Mesendoderm (in vitro differentiated cells): ENCODE measurements at regions not wholly inside any gene's neighbourhood (a gene's known extent, or its start where the extent isn't known, plus 50 kb on each side); places are given as distances from the start of the nearest gene placed in this dataset.
A peak's percentile ranks its signal among the peaks of the same experiment; 100 is the strongest.

Experiments
- DNase-seq: peaks from one replicate; pipeline ENCODE4 v3.0.0; 2013
- H2AK5ac ChIP-seq: 2 replicates; pipeline ENCODE4 v1.6.1; 2013; ENCODE audit warnings: low read length, inconsistent platforms
- H2BK120ac ChIP-seq: 2 replicates; pipeline ENCODE4 v1.6.1; 2013; ENCODE audit warnings: low read depth, mild to moderate bottlenecking, low read length, moderate library complexity, mixed read lengths
- H2BK15ac ChIP-seq: replicated peaks from 2 replicates; pipeline ENCODE4 v1.6.1; 2013; ENCODE audit warnings: low read depth, mild to moderate bottlenecking, moderate library complexity
- H2BK5ac ChIP-seq: 2 replicates; pipeline ENCODE4 v1.6.1; 2013; ENCODE audit warnings: low read length, inconsistent platforms
- H3K18ac ChIP-seq: 2 replicates; pipeline ENCODE4 v1.6.1; 2013; ENCODE audit warnings: mild to moderate bottlenecking, low read length, mixed read lengths
- H3K23ac ChIP-seq: one replicate; pipeline ENCODE4 v1.6.1; 2013; ENCODE audit warnings: low read length
- H3K27ac ChIP-seq: 2 replicates; pipeline ENCODE4 v1.5.1; 2013; ENCODE audit warnings: low read depth, mild to moderate bottlenecking, inconsistent platforms, low read length, moderate library complexity
- H3K27me3 ChIP-seq: 2 replicates; pipeline ENCODE4 v1.6.1; 2013; ENCODE audit warnings: low read length, control low read depth, mild to moderate bottlenecking, inconsistent platforms; ENCODE audit not compliant: insufficient read depth, poor library complexity
- H3K36me3 ChIP-seq: 2 replicates; pipeline ENCODE4 v1.6.1; 2013; ENCODE audit warnings: low read length, inconsistent platforms; ENCODE audit not compliant: control insufficient read depth, insufficient read depth
- H3K4ac ChIP-seq: one replicate; pipeline ENCODE4 v1.6.1; 2013; ENCODE audit warnings: low read depth, mild to moderate bottlenecking, low read length, moderate library complexity
- H3K4me1 ChIP-seq: 2 replicates; pipeline ENCODE4 v1.6.1; 2013; ENCODE audit warnings: low read depth, low read length, inconsistent platforms; ENCODE audit not compliant: control insufficient read depth
- H3K4me2 ChIP-seq: 2 replicates; pipeline ENCODE4 v1.6.1; 2013; ENCODE audit warnings: low read length
- H3K4me3 ChIP-seq: 2 replicates; pipeline ENCODE4 v1.5.1; 2013; ENCODE audit warnings: mild to moderate bottlenecking, low read length
- H3K56ac ChIP-seq: one replicate; pipeline ENCODE4 v1.6.1; 2013; ENCODE audit warnings: low read length
- H3K79me1 ChIP-seq: 2 replicates; pipeline ENCODE4 v1.6.1; 2013; ENCODE audit warnings: low read length, inconsistent platforms
- H3K79me2 ChIP-seq: 2 replicates; pipeline ENCODE4 v1.6.1; 2013; ENCODE audit warnings: mild to moderate bottlenecking, low read length; ENCODE audit not compliant: control insufficient read depth, insufficient read depth
- H3K9ac ChIP-seq: 2 replicates; pipeline ENCODE4 v1.6.1; 2013; ENCODE audit warnings: low read length, inconsistent platforms
- H4K5ac ChIP-seq: one replicate; pipeline ENCODE4 v1.6.1; 2013; ENCODE audit warnings: low read length
- H4K8ac ChIP-seq: one replicate; pipeline ENCODE4 v1.6.1; 2013; ENCODE audit warnings: low read depth, mild to moderate bottlenecking, control low read depth, low read length, moderate library complexity
- WGBS: extraction: QIAGEN DNeasy Blood & Tissue Kit; methylation state at CpG from one replicate; pipeline ENCODE4 v1.1.7; 2013; ENCODE audit warnings: low lambda C conversion rate, missing lambda C conversion rate; ENCODE audit not compliant: insufficient coverage; ENCODE audit errors: extremely low coverage; 5-methylcytosine and 5-hydroxymethylcytosine counted together

GRCh38 chr17:33436321-33436720, 143.2 kb upstream of the ASIC2 start:
- Histone ChIP-seq H4K5ac (no peak overlapping the region), H3K23ac (no peak overlapping the region), H3K4me3 (no peak overlapping the region), H3K9ac (no peak overlapping the region), H2AK5ac (no peak overlapping the region), H4K8ac (no peak overlapping the region), H3K18ac (peak overlapping the region; percentile 0), H3K36me3 (no peaks in the 10 kb centered on the region), H2BK5ac (no peak overlapping the region), H2BK15ac (peak overlapping the region; percentile 77), H2BK120ac (no peak overlapping the region), H3K4me2 (no peak overlapping the region), H3K27ac (no peak overlapping the region), H3K79me1 (no peaks in the 10 kb centered on the region), H3K27me3 (no peaks in the 10 kb centered on the region), H3K4me1 (no peaks in the 10 kb centered on the region), H3K79me2 (no peaks in the 10 kb centered on the region), H3K56ac (no peak overlapping the region), H3K4ac (no peak overlapping the region)
- whole genome bisulfite sequencing: no CpG with 5 or more reads among the region's 3 CpGs
- peak; percentile 11 for DNase-seq

- no CpG with 5 or more reads among the region's 2 CpGs for WGBS
Measured at GRCh38 chr17:33438139-33438538, 145.0 kb upstream of the ASIC2 start.

GRCh38 chr17:33438578-33438977, 145.5 kb upstream of the ASIC2 start:
- H3K56ac ChIP-seq: no peak overlapping the region
- H3K4ac ChIP-seq: no peak overlapping the region
- WGBS: no CpG with 5 or more reads among the region's 1 CpG
- no peak overlapping the region for H2AK5ac ChIP-seq
- no peak overlapping the region for H3K27ac ChIP-seq
- no peak overlapping the region for H3K4me3 ChIP-seq
- no peaks in the 10 kb centered on the region for H3K27me3 ChIP-seq
- no peaks in the 10 kb centered on the region for H3K4me1 ChIP-seq
- no peak overlapping the region for H2BK120ac ChIP-seq
- no peak overlapping the region for H4K5ac ChIP-seq
- no peak overlapping the region for H4K8ac ChIP-seq
- H3K79me2 ChIP-seq: no peaks in the 10 kb centered on the region
- H2BK5ac ChIP-seq: no peak overlapping the region
- H3K36me3 ChIP-seq: no peaks in the 10 kb centered on the region
- no peak overlapping the region for H3K4me2 ChIP-seq
- no peak overlapping the region for H3K9ac ChIP-seq
- no peak overlapping the region for H3K18ac ChIP-seq
- no peak overlapping the region for H2BK15ac ChIP-seq
- no peaks in the 10 kb centered on the region for H3K79me1 ChIP-seq
- no peak for DNase-seq
- H3K23ac ChIP-seq: no peak overlapping the region

More at GRCh38 chr17:33438139-33438538, 145.0 kb upstream of the ASIC2 start:
- Histone ChIP-seq H3K79me1 (no peaks in the 10 kb centered on the region), H3K4me3 (no peak overlapping the region), H2BK120ac (no peak overlapping the region), H3K27me3 (no peaks in the 10 kb centered on the region), H3K4ac (no peak overlapping the region), H3K18ac (no peak overlapping the region), H2BK5ac (no peak overlapping the region), H3K23ac (no peak overlapping the region), H4K8ac (no peak overlapping the region), H2BK15ac (no peak overlapping the region), H3K56ac (no peak overlapping the region), H3K9ac (no peak overlapping the region), H3K27ac (no peak overlapping the region), H4K5ac (no peak overlapping the region), H3K4me1 (no peaks in the 10 kb centered on the region), H3K79me2 (no peaks in the 10 kb centered on the region), H2AK5ac (no peak overlapping the region), H3K4me2 (no peak overlapping the region), H3K36me3 (no peaks in the 10 kb centered on the region)
- no peak for DNase-seq

GRCh38 chr17:33442320-33442719, 149.2 kb upstream of the ASIC2 start:
- no peaks in the 10 kb centered on the region for H3K4me1 ChIP-seq
- H3K79me2 ChIP-seq: no peaks in the 10 kb centered on the region
- H3K4ac ChIP-seq: no peak overlapping the region
- no peak overlapping the region for H4K8ac ChIP-seq
- no peak overlapping the region for H3K56ac ChIP-seq
- no peak overlapping the region for H3K18ac ChIP-seq
- no CpG with 5 or more reads among the region's 1 CpG for WGBS
- H2BK5ac ChIP-seq: no peak overlapping the region
- no peaks in the 10 kb centered on the region for H3K27me3 ChIP-seq
- DNase-seq: no peak
- H3K27ac ChIP-seq: no peak overlapping the region
- H3K23ac ChIP-seq: no peak overlapping the region
- H3K4me3 ChIP-seq: no peak overlapping the region
- no peak overlapping the region for H2AK5ac ChIP-seq
- no peaks in the 10 kb centered on the region for H3K79me1 ChIP-seq
- no peak overlapping the region for H3K4me2 ChIP-seq
- H2BK15ac ChIP-seq: no peak overlapping the region
- H3K36me3 ChIP-seq: no peaks in the 10 kb centered on the region
- no peak overlapping the region for H4K5ac ChIP-seq
- no peak overlapping the region for H2BK120ac ChIP-seq
- H3K9ac ChIP-seq: no peak overlapping the region

- H3K9ac ChIP-seq: no peak overlapping the region
- no peak overlapping the region for H3K4me3 ChIP-seq
- DNase-seq: no peak
- no peaks in the 10 kb centered on the region for H3K79me1 ChIP-seq
- H3K27ac ChIP-seq: no peak overlapping the region
- H3K56ac ChIP-seq: no peak overlapping the region
- no peaks in the 10 kb centered on the region for H3K27me3 ChIP-seq
- H2BK15ac ChIP-seq: no peak overlapping the region
- H2AK5ac ChIP-seq: no peak overlapping the region
- H3K23ac ChIP-seq: no peak overlapping the region
- H3K4ac ChIP-seq: no peak overlapping the region
- no peak overlapping the region for H3K4me2 ChIP-seq
- no peak overlapping the region for H2BK5ac ChIP-seq
- H3K4me1 ChIP-seq: no peaks in the 10 kb centered on the region
- H4K5ac ChIP-seq: no peak overlapping the region
- no peaks in the 10 kb centered on the region for H3K36me3 ChIP-seq
- no peaks in the 10 kb centered on the region for H3K79me2 ChIP-seq
- no peak overlapping the region for H3K18ac ChIP-seq
- H4K8ac ChIP-seq: no peak overlapping the region
- no CpG with 5 or more reads among the region's 3 CpGs for WGBS
- H2BK120ac ChIP-seq: no peak overlapping the region
Measured at GRCh38 chr17:33444731-33445130, 151.6 kb upstream of the ASIC2 start.

- no CpG with 5 or more reads among the region's 5 CpGs for WGBS
- no peaks in the 10 kb centered on the region for H3K79me2 ChIP-seq
- no peak for DNase-seq
Measured at GRCh38 chr17:33447090-33447489, 154.0 kb upstream of the ASIC2 start.

More at GRCh38 chr17:33447090-33447489, 154.0 kb upstream of the ASIC2 start:
- Histone ChIP-seq H3K18ac (no peak overlapping the region), H3K4ac (no peak overlapping the region), H3K27me3 (no peaks in the 10 kb centered on the region), H3K4me2 (no peak overlapping the region), H3K79me1 (no peaks in the 10 kb centered on the region), H2AK5ac (no peak overlapping the region), H3K9ac (no peak overlapping the region), H4K8ac (no peak overlapping the region), H2BK15ac (no peak overlapping the region), H3K23ac (no peak overlapping the region), H3K36me3 (no peaks in the 10 kb centered on the region), H2BK5ac (no peak overlapping the region), H2BK120ac (no peak overlapping the region), H3K4me1 (no peaks in the 10 kb centered on the region), H4K5ac (no peak overlapping the region), H3K56ac (no peak overlapping the region), H3K4me3 (no peak overlapping the region), H3K27ac (no peak overlapping the region)
